Nephron (organoid): ENCODE measurements at regions not wholly inside any gene's neighbourhood (a gene's known extent, or its start where the extent isn't known, plus 50 kb on each side); places are given as distances from the start of the nearest gene placed in this dataset.

ENCODE experiments used
- H3K27ac Mint-ChIP-seq, 3 experiments: 2 replicates each; pipeline ENCODE4 v1.8.0; 2020; ENCODE audit warnings: mixed read lengths in 3 of 3, mild to moderate bottlenecking in 2 of 3, moderate library complexity in 1 of 3
- H3K27me3 Mint-ChIP-seq: 2 replicates; pipeline ENCODE4 v1.8.0; 2021; ENCODE audit warnings: low read depth, mild to moderate bottlenecking, moderate library complexity, mixed read lengths
- H3K36me3 Mint-ChIP-seq: 2 replicates; pipeline ENCODE4 v1.8.0; 2020; ENCODE audit warnings: low read depth, mixed read lengths
- H3K4me1 Mint-ChIP-seq: 2 replicates; pipeline ENCODE4 v1.8.0; 2020; ENCODE audit warnings: mixed read lengths
- H3K4me3 Mint-ChIP-seq, 3 experiments: 2 replicates each; pipeline ENCODE4 v1.8.0; 2020; ENCODE audit warnings: mild to moderate bottlenecking in 3 of 3, mixed read lengths in 3 of 3, moderate library complexity in 2 of 3
- H3K9me3 Mint-ChIP-seq: 2 replicates; pipeline ENCODE4 v1.8.0; 2020; ENCODE audit warnings: mixed read lengths
- CTCF ChIP-seq, 3 experiments: fragments of 200-600 bp; sonication (generic); IDR thresholded peaks; one replicate each; pipeline ENCODE4 v1.5.0; 2021; ENCODE audit warnings: antibody characterized with exemption in 3 of 3; ENCODE audit not compliant: unreplicated experiment in 3 of 3

- Mint-ChIP-seq H3K4me1 (no peaks in the 10 kb centered on the region), H3K27ac (no peak overlapping the region), H3K27me3 (peaks cover 3% of the 10 kb centered on the region), H3K4me3 (no peak overlapping the region), H3K9me3 (no peaks in the 10 kb centered on the region), H3K36me3 (no peaks in the 10 kb centered on the region)
- no peak for TF ChIP-seq CTCF (IDR thresholded peaks at IDR 0.05; ENCODE audit: unreplicated experiment in 3 of 3)
Measured at GRCh38 chr10:131620904-131621303, 279.9 kb upstream of the PPP2R2D start.

DNA sequence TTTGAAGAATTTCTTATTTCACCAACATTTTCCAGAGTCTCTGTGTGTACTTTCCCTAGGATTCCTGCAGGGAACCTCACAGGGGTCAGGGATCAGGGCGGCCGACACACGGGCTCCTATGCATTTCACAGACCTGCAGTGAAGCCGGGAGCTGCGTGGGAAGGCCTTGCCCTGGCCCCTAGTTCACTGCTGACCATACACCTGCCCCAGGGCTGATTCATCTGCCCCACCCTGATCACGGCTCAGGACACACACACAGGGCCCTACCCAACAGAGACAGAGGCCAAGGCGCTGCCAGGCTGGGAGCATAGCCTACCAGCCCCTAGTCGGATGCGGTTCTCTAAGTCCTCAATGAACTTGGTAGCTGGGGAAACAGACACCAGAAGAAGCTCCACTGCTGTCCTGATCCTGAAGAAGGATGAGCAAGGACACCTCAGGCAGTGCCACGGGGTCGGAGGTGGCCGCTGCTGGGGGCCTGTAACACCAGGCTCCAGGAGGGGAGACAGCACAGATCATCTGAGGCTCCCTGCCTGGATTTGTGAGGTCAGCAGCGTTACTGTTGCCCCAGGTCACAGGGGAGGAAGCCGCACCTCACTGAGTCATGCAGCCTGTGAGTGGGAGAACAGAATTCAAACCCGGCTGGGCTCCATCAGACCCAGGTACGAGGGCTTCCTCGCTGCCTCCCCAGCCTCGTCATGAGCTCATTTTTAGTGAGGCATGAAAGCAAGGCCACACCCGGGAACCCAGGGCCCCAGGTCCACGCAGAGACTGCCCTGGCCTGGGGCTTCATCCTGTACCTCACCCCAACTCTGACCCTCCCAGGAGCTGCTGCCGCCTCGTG, 278.8 kb upstream of the PPP2R2D start:
- no peak overlapping the region for H3K4me3 Mint-ChIP-seq
- no peak overlapping the region for H3K27ac Mint-ChIP-seq
- no peak for TF ChIP-seq CTCF (IDR thresholded peaks at IDR 0.05; ENCODE audit: unreplicated experiment in 3 of 3)
- H3K4me1 Mint-ChIP-seq: no peaks in the 10 kb centered on the region
- H3K36me3 Mint-ChIP-seq: no peaks in the 10 kb centered on the region
- peaks cover 5% of the 10 kb centered on the region for H3K9me3 Mint-ChIP-seq
- H3K27me3 Mint-ChIP-seq: peaks cover 3% of the 10 kb centered on the region

DNA sequence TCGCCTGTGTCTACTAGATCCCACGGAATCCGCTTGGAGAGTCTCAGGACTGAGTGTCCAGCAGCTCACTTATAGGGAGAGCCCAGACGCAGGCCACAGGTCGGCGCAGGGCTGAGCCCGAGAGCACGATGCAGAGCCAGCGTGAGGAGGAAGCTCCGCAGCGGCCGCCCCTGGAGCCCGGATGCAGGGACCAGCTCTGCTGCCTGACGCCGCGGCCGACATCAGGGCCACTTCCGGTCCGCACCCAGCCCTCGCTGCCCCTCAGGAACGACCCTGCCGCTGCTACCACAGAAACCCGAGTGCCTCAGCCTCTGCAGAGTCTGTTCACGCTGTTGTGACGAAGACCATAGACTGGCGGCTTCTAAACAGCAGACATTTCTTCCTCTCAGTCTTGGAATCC, 275.8 kb upstream of the PPP2R2D start:
- Mint-ChIP-seq H3K4me1 (no peaks in the 10 kb centered on the region), H3K27me3 (peaks cover 4% of the 10 kb centered on the region), H3K36me3 (no peaks in the 10 kb centered on the region), H3K4me3 (no peak overlapping the region), H3K9me3 (peaks cover 21% of the 10 kb centered on the region), H3K27ac (no peak overlapping the region)
- TF ChIP-seq CTCF (IDR thresholded peaks at IDR 0.05; ENCODE audit: unreplicated experiment in 3 of 3): no peak

- H3K27me3 Mint-ChIP-seq: peaks cover 10% of the 10 kb centered on the region
- TF ChIP-seq CTCF (IDR thresholded peaks at IDR 0.05; ENCODE audit: unreplicated experiment in 3 of 3): no peak
- no peak overlapping the region for H3K4me3 Mint-ChIP-seq
- H3K36me3 Mint-ChIP-seq: no peaks in the 10 kb centered on the region
- H3K27ac Mint-ChIP-seq: no peak overlapping the region
- H3K9me3 Mint-ChIP-seq: peaks cover 26% of the 10 kb centered on the region
- H3K4me1 Mint-ChIP-seq: no peaks in the 10 kb centered on the region
Measured at GRCh38 chr10:131626274-131626673, 274.5 kb upstream of the PPP2R2D start.

- Mint-ChIP-seq H3K27ac (no peak overlapping the region), H3K9me3 (peaks cover 37% of the 10 kb centered on the region), H3K27me3 (peaks cover 10% of the 10 kb centered on the region), H3K4me3 (no peak overlapping the region), H3K36me3 (no peaks in the 10 kb centered on the region), H3K4me1 (no peaks in the 10 kb centered on the region)
- TF ChIP-seq CTCF (IDR thresholded peaks at IDR 0.05; ENCODE audit: unreplicated experiment in 3 of 3): no peak
Measured at GRCh38 chr10:131629026-131629770, 271.6 kb upstream of the PPP2R2D start.
